ENCODE measurements at regions not wholly inside any gene's neighbourhood (a gene's known extent, or its start where the extent isn't known, plus 50 kb on each side); places are given as distances from the start of the nearest gene placed in this dataset.

- peaks cover 17% of the 10 kb centered on the region for H3K9me3 ChIP-seq (ENCODE audit: control insufficient read depth, low read length)
- no peak for DNase-seq
- H3K9me3 Mint-ChIP-seq, result peaks cover 19% of the 10 kb centered on the region
- H3K4me3 ChIP-seq (ENCODE audit: low read length), result no peak overlapping the region
- H3K27ac ChIP-seq (ENCODE audit: low read depth, low read length), result no peak overlapping the region
- H3K4me3 Mint-ChIP-seq, result no peak overlapping the region
- H3K27ac Mint-ChIP-seq, result no peak overlapping the region
- H3K27me3 ChIP-seq (ENCODE audit: control insufficient read depth, insufficient read depth, low read length, poor library complexity, severe bottlenecking), result no peaks in the 10 kb centered on the region
- peaks cover 4% of the 10 kb centered on the region for H3K36me3 Mint-ChIP-seq (ENCODE audit: low read depth)
- WGBS, 2 experiments (ENCODE audit: insufficient coverage in 1 of 2, insufficient read length in 1 of 2), result 62 to 81% methylated on average over 4 to 6 of the region's 6 CpGs
- H3K4me1 ChIP-seq (ENCODE audit: control insufficient read depth, insufficient read depth, low read length), result peaks cover 4% of the 10 kb centered on the region
- no peaks in the 10 kb centered on the region for H3K27me3 Mint-ChIP-seq (ENCODE audit: insufficient read depth)
- no peaks in the 10 kb centered on the region for H3K36me3 ChIP-seq (ENCODE audit: control insufficient read depth, insufficient read depth, low read length)
- peaks cover 27% of the 10 kb centered on the region for H3K4me1 Mint-ChIP-seq
- TF ChIP-seq, protein P1, sequence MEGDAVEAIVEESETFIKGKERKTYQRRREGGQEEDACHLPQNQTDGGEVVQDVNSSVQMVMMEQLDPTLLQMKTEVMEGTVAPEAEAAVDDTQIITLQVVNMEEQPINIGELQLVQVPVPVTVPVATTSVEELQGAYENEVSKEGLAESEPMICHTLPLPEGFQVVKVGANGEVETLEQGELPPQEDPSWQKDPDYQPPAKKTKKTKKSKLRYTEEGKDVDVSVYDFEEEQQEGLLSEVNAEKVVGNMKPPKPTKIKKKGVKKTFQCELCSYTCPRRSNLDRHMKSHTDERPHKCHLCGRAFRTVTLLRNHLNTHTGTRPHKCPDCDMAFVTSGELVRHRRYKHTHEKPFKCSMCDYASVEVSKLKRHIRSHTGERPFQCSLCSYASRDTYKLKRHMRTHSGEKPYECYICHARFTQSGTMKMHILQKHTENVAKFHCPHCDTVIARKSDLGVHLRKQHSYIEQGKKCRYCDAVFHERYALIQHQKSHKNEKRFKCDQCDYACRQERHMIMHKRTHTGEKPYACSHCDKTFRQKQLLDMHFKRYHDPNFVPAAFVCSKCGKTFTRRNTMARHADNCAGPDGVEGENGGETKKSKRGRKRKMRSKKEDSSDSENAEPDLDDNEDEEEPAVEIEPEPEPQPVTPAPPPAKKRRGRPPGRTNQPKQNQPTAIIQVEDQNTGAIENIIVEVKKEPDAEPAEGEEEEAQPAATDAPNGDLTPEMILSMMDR (conservative IDR thresholded peaks at IDR 0.05), result no peak
- no peak overlapping the region for H3K9ac ChIP-seq (ENCODE audit: extremely low read depth, low read length, poor library complexity, severe bottlenecking)
These were observed 262.5 kb downstream of the HLX start for GRCh38 chr1:221141606-221142285.

GRCh38 chr1:221148660-221149059 is 269.4 kb downstream of the HLX start:
- no peak overlapping the region for H3K4me3 ChIP-seq (ENCODE audit: low read length)
- Mint-ChIP-seq H3K36me3 (ENCODE audit: low read depth) (peaks cover 4% of the 10 kb centered on the region), H3K4me1 (peaks cover 6% of the 10 kb centered on the region), H3K4me3 (no peak overlapping the region), H3K27me3 (ENCODE audit: insufficient read depth) (peaks cover 2% of the 10 kb centered on the region), H3K9me3 (peaks cover 19% of the 10 kb centered on the region), H3K27ac (no peak overlapping the region)
- H3K36me3 ChIP-seq (ENCODE audit: control insufficient read depth, insufficient read depth, low read length), result no peaks in the 10 kb centered on the region
- TF ChIP-seq, protein P1 (conservative IDR thresholded peaks at IDR 0.05), result no peak
- peaks cover 17% of the 10 kb centered on the region for H3K9me3 ChIP-seq (ENCODE audit: control insufficient read depth, low read length)
- H3K27ac ChIP-seq (ENCODE audit: low read depth, low read length), result no peak overlapping the region
- DNase-seq, result no peak
- H3K4me1 ChIP-seq (ENCODE audit: control insufficient read depth, insufficient read depth, low read length), result no peaks in the 10 kb centered on the region
- no peak overlapping the region for H3K9ac ChIP-seq (ENCODE audit: extremely low read depth, low read length, poor library complexity, severe bottlenecking)
- WGBS, 2 experiments (ENCODE audit: insufficient coverage in 1 of 2, insufficient read length in 1 of 2), result 90 to 92% methylated on average over 3 to 4 of the region's 4 CpGs
- H3K27me3 ChIP-seq (ENCODE audit: control insufficient read depth, insufficient read depth, low read length, poor library complexity, severe bottlenecking), result no peaks in the 10 kb centered on the region

DNA sequence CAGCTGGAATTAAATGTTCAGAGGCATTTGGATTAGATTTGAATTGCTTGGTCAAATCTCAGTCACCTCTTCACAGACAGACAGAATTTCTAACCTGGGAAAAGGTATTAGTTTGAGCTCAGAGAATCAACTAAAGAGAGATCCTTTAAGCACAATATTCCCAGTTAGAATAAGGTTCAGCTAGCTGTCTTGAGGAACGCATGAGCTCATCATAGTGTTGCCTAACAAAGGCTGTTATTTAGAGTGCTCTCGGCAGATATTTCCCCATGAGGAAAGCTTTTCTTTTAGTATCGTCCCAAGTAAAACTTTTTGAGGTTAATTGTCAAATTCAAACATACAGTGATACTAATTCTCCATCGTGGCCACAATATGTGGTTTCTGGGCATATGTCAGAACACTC is 269.9 kb downstream of the HLX start:
- 94 to 95% methylated on average over 3 to 4 of the region's 4 CpGs for WGBS, 2 experiments (ENCODE audit: insufficient coverage in 1 of 2, insufficient read length in 1 of 2)

More for the DNA sequence above, 269.9 kb downstream of the HLX start:
- Histone ChIP-seq H3K4me3 (ENCODE audit: low read length) (no peak overlapping the region), H3K9me3 (ENCODE audit: control insufficient read depth, low read length) (peaks cover 17% of the 10 kb centered on the region), H3K27me3 (ENCODE audit: control insufficient read depth, insufficient read depth, low read length, poor library complexity, severe bottlenecking) (no peaks in the 10 kb centered on the region), H3K27ac (ENCODE audit: low read depth, low read length) (no peak overlapping the region), H3K9ac (ENCODE audit: extremely low read depth, low read length, poor library complexity, severe bottlenecking) (no peak overlapping the region), H3K4me1 (ENCODE audit: control insufficient read depth, insufficient read depth, low read length) (no peaks in the 10 kb centered on the region), H3K36me3 (ENCODE audit: control insufficient read depth, insufficient read depth, low read length) (no peaks in the 10 kb centered on the region)
- no peak overlapping the region for H3K4me3 Mint-ChIP-seq
- peaks cover 2% of the 10 kb centered on the region for H3K4me1 Mint-ChIP-seq
- TF ChIP-seq, protein P1 (conservative IDR thresholded peaks at IDR 0.05), result no peak
- H3K36me3 Mint-ChIP-seq (ENCODE audit: low read depth), result peaks cover 4% of the 10 kb centered on the region
- no peak for DNase-seq
- H3K27ac Mint-ChIP-seq, result no peak overlapping the region
- H3K9me3 Mint-ChIP-seq, result peaks cover 19% of the 10 kb centered on the region
- peaks cover 2% of the 10 kb centered on the region for H3K27me3 Mint-ChIP-seq (ENCODE audit: insufficient read depth)
